ENCODE measurements at regions not wholly inside any gene's neighbourhood (a gene's known extent, or its start where the extent isn't known, plus 50 kb on each side); places are given as distances from the start of the nearest gene placed in this dataset.

DNA sequence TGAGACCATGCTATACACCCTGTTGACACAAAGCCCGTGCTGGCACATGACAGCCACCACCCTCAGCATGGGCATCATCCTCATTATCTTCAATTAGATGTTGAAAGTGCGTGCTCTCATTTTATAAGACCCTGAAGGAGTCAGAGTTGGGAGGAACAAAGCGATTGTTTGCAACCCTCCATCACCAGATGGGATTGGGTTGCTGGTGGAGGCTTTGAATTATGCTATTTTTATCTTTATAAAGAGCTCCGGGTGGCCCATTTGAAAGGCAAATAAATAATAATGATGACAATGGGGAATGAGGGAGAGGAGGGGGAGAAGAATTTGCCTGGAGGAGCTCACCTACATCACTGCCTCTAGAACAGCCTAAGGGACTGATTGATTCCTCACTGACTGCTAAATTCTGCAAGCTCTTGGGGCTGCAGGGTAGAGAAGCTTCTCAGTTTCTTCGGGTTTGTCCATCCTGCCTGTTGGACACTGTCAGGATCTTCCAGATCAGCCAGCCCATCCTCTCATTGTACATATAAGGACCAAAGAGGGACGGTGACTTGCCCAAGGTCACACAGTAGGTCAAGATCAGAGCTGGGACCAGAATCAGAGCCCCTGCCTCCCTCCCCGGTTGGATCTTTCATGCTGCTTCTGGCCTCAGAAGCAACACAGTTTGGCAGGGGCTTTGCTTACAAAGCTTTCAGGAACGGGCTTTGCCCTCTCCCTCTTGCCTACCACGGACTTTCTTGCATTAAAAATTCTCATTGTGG lies 130.9 kb upstream of the ZBTB40 start:
- FAIRE-seq (no peak), DNase-seq (ENCODE audit: low read depth, low spot score) (no peak)
- Histone ChIP-seq H3K9me3 (replicated peaks; ENCODE audit: control insufficient read depth, insufficient read depth, low read length) (no peaks in the 10 kb centered on the region), H3K27ac (ENCODE audit: insufficient read depth, low read depth, low read length) (no peak overlapping the region), H4K20me1 (replicated peaks; ENCODE audit: control insufficient read depth, extremely low read depth, insufficient read depth, low read length) (no peaks in the 10 kb centered on the region), H3K9ac (replicated peaks; ENCODE audit: extremely low read depth, insufficient read depth, low read length) (no peak overlapping the region), H2AFZ (ENCODE audit: low read depth, low read length) (no peak overlapping the region), H3K4me3 (replicated peaks in 1 of 3; ENCODE audit: insufficient read depth in 1 of 3, low read depth in 1 of 3, low read length in 3 of 3) (no peak overlapping the region), H3K4me1 (ENCODE audit: control insufficient read depth, extremely low read depth, insufficient read depth, low read length) (peaks cover 5% of the 10 kb centered on the region), H3K9me1 (replicated peaks; ENCODE audit: control insufficient read depth, extremely low read depth, insufficient read depth, low read length) (no peaks in the 10 kb centered on the region), H3K79me2 (ENCODE audit: control insufficient read depth, insufficient read depth, low read length) (no peaks in the 10 kb centered on the region), H3K27me3 (ENCODE audit: control insufficient read depth in 2 of 2, insufficient read depth in 2 of 2, low read length in 2 of 2) (peaks cover 10 to 13% of the 10 kb centered on the region in 2 experiments), H3K4me2 (ENCODE audit: insufficient read depth, low read length) (no peak overlapping the region), H3K36me3 (ENCODE audit: control insufficient read depth in 2 of 2, extremely low read depth in 1 of 2, insufficient read depth in 2 of 2, low read length in 2 of 2) (no peaks in the 10 kb centered on the region)
- dilution Hi-C loops (cut with MboI; ENCODE audit: extremely low pct_ligation_motif_present, low sequenced_read_pairs) (no loop called here), intact Hi-C loops (cut with micrococcal nuclease) (no loop called here)
- ChIA-PET POLR2A (no interaction called here), CTCF (interaction anchor here (0.8 kb wide), 1 partner anchor 9 kb away, joined by 3 read pairs; no protein-coding TSS in a partner anchor)
- no TSS peak for BruUV-seq (replicated peaks)
- no peak for TF ChIP-seq GATA2 (IDR thresholded peaks at IDR 0.05; ENCODE audit: insufficient read depth, insufficient read length, low read depth, low read length)
- TF ChIP-seq FOS (IDR thresholded peaks at IDR 0.05; ENCODE audit: borderline replicate concordance, insufficient read depth, low read length): no peak
- TF ChIP-seq, protein P1, sequence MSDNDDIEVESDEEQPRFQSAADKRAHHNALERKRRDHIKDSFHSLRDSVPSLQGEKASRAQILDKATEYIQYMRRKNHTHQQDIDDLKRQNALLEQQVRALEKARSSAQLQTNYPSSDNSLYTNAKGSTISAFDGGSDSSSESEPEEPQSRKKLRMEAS (IDR thresholded peaks at IDR 0.05; ENCODE audit: insufficient read depth, insufficient read length): no peak
- no peak for TF ChIP-seq POLR2A (IDR thresholded peaks at IDR 0.05; ENCODE audit: low read depth, low read length)
- no peak for TF ChIP-seq MYC (IDR thresholded peaks at IDR 0.05; ENCODE audit: low read depth, low read length)
- TF ChIP-seq, protein P2, sequence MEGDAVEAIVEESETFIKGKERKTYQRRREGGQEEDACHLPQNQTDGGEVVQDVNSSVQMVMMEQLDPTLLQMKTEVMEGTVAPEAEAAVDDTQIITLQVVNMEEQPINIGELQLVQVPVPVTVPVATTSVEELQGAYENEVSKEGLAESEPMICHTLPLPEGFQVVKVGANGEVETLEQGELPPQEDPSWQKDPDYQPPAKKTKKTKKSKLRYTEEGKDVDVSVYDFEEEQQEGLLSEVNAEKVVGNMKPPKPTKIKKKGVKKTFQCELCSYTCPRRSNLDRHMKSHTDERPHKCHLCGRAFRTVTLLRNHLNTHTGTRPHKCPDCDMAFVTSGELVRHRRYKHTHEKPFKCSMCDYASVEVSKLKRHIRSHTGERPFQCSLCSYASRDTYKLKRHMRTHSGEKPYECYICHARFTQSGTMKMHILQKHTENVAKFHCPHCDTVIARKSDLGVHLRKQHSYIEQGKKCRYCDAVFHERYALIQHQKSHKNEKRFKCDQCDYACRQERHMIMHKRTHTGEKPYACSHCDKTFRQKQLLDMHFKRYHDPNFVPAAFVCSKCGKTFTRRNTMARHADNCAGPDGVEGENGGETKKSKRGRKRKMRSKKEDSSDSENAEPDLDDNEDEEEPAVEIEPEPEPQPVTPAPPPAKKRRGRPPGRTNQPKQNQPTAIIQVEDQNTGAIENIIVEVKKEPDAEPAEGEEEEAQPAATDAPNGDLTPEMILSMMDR (IDR thresholded peaks at IDR 0.05; ENCODE audit: extremely low read depth in 1 of 2, insufficient read depth in 1 of 2, low read depth in 1 of 2, low read length in 2 of 2): no peak
- TF ChIP-seq JUN (IDR thresholded peaks at IDR 0.05; ENCODE audit: borderline replicate concordance, insufficient read depth, insufficient read length, low read depth): no peak
- no peak for TF ChIP-seq EZH2 (IDR thresholded peaks at IDR 0.05; ENCODE audit: borderline replicate concordance, low read depth, low read length, severe bottlenecking)
- no peak for TF ChIP-seq POLR2AphosphoS5 (IDR thresholded peaks at IDR 0.05; ENCODE audit: insufficient read depth, low read depth, low read length)

Measured in endothelial cell of umbilical vein (primary cell).